ENCODE measurements at regions not wholly inside any gene's neighbourhood (a gene's known extent, or its start where the extent isn't known, plus 50 kb on each side); places are given as distances from the start of the nearest gene placed in this dataset.

DNA sequence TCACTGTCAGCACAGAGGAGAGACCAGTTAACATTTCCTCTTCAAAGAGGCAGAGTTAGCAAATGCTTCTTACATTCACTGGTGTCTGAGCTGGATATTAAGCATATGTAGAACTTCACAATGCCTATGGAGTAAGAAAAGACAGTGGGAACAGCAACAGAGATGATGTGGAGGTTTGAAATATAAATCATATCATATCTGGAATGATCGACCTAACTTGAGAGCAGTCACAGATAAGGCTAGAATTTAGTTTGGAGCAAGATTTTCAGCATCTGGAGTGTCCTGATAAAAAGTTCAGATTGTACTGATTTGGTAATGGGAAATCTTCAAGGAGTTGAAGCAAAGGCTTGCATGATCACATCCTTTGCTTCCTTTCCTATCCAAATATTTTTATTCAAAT lies 90.5 kb upstream of the ANKRD50 start:
- no CpG with 5 or more reads among the region's 1 CpG for WGBS, 2 donors (ENCODE audit: extremely low coverage in 2 of 2, insufficient read length in 2 of 2, insufficient replicate concordance in 1 of 2)
- Histone ChIP-seq H4K91ac (ENCODE audit: low read depth, low read length, poor library complexity) (no peak overlapping the region), H3K79me1 (ENCODE audit: low read depth, low read length) (no peaks in the 10 kb centered on the region), H3K4me3 (ENCODE audit: low read length in 2 of 2) (no peak overlapping the region), H3K27me3 (ENCODE audit: control insufficient read depth in 3 of 3, insufficient read depth in 3 of 3, low read depth in 1 of 3, low read length in 3 of 3) (no peaks in the 10 kb centered on the region), H2BK12ac (ENCODE audit: low read length) (no peak overlapping the region), H3K4ac (ENCODE audit: low read length) (no peak overlapping the region), H2AFZ (ENCODE audit: low read length) (peak overlapping the region; percentile 46), H3K23ac (ENCODE audit: low read depth, low read length, poor library complexity) (no peak overlapping the region), H3K9ac (ENCODE audit: low read depth, low read length, poor library complexity) (no peak overlapping the region), H4K8ac (ENCODE audit: low read depth, low read length) (no peak overlapping the region), H2BK15ac (ENCODE audit: low read length) (no peak overlapping the region), H3K4me1 (ENCODE audit: control insufficient read depth in 2 of 2, insufficient read depth in 1 of 2, low read depth in 1 of 2, low read length in 2 of 2) (no peaks in the 10 kb centered on the region), H2AK5ac (ENCODE audit: low read depth, low read length) (no peak overlapping the region), H2BK5ac (ENCODE audit: low read length) (no peak overlapping the region), H3K27ac (replicated peaks; ENCODE audit: low read length) (no peak overlapping the region), H3K36me3 (replicated peaks in 1 of 2; ENCODE audit: control insufficient read depth in 2 of 2, insufficient read depth in 2 of 2, low read length in 2 of 2) (no peaks in the 10 kb centered on the region), H2BK120ac (ENCODE audit: low read depth, low read length) (no peak overlapping the region), H3K14ac (ENCODE audit: low read length) (no peak overlapping the region), H3K9me3 (replicated peaks in 1 of 2; ENCODE audit: control insufficient read depth in 2 of 2, insufficient read depth in 1 of 2, low read depth in 1 of 2, low read length in 2 of 2) (no peaks in the 10 kb centered on the region), H3K18ac (ENCODE audit: low read length) (no peak overlapping the region), H3K4me2 (ENCODE audit: insufficient read depth, low read length, poor library complexity, severe bottlenecking) (no peak overlapping the region)
- no peak for DNase-seq (ENCODE audit: low spot score)

DNA sequence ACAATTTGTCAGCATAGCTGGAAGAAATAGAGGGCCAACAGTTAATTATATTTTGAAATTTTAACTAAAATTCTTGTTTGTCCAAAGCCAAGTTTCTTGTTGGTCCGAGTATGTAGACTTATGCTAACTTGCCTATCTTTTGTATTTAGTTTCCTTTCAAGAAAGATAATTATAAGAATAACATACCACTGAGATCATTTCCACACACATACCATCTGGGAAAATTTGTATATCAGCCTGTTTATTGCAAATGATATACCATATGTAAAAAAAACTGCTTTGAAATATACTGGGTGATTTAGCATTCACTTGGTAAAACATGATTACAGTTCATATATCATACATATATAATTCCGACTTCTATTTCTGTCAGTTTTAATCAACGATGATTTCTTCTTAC lies 84.7 kb upstream of the ANKRD50 start:
- no peak overlapping the region for H2BK12ac ChIP-seq (ENCODE audit: low read length)
- WGBS, 2 donors (ENCODE audit: extremely low coverage in 2 of 2, insufficient read length in 2 of 2, insufficient replicate concordance in 1 of 2) = no CpG with 5 or more reads among the region's 3 CpGs
- H2BK5ac ChIP-seq (ENCODE audit: low read length) = no peak overlapping the region
- H3K9ac ChIP-seq (ENCODE audit: low read depth, low read length, poor library complexity) = no peak overlapping the region
- H3K23ac ChIP-seq (ENCODE audit: low read depth, low read length, poor library complexity) = no peak overlapping the region
- DNase-seq (ENCODE audit: low spot score) = no peak
- H2BK15ac ChIP-seq (ENCODE audit: low read length) = no peak overlapping the region
- no peaks in the 10 kb centered on the region for H3K9me3 ChIP-seq (replicated peaks in 1 of 2; ENCODE audit: control insufficient read depth in 2 of 2, insufficient read depth in 1 of 2, low read depth in 1 of 2, low read length in 2 of 2)
- no peak overlapping the region for H2AK5ac ChIP-seq (ENCODE audit: low read depth, low read length)
- H2BK120ac ChIP-seq (ENCODE audit: low read depth, low read length) = no peak overlapping the region
- no peak overlapping the region for H3K4ac ChIP-seq (ENCODE audit: low read length)
- no peak overlapping the region for H3K4me2 ChIP-seq (ENCODE audit: insufficient read depth, low read length, poor library complexity, severe bottlenecking)
- H4K8ac ChIP-seq (ENCODE audit: low read depth, low read length) = no peak overlapping the region
- H3K4me1 ChIP-seq (ENCODE audit: control insufficient read depth in 2 of 2, insufficient read depth in 1 of 2, low read depth in 1 of 2, low read length in 2 of 2) = no peaks in the 10 kb centered on the region
- no peaks in the 10 kb centered on the region for H3K36me3 ChIP-seq (replicated peaks in 1 of 2; ENCODE audit: control insufficient read depth in 2 of 2, insufficient read depth in 2 of 2, low read length in 2 of 2)
- no peak overlapping the region for H3K4me3 ChIP-seq (ENCODE audit: low read length in 2 of 2)
- no peaks in the 10 kb centered on the region for H3K27me3 ChIP-seq (ENCODE audit: control insufficient read depth in 3 of 3, insufficient read depth in 3 of 3, low read depth in 1 of 3, low read length in 3 of 3)
- no peak overlapping the region for H2AFZ ChIP-seq (ENCODE audit: low read length)
- H4K91ac ChIP-seq (ENCODE audit: low read depth, low read length, poor library complexity) = no peak overlapping the region
- no peak overlapping the region for H3K18ac ChIP-seq (ENCODE audit: low read length)
- H3K14ac ChIP-seq (ENCODE audit: low read length) = no peak overlapping the region
- H3K27ac ChIP-seq (replicated peaks; ENCODE audit: low read length) = no peak overlapping the region
- no peaks in the 10 kb centered on the region for H3K79me1 ChIP-seq (ENCODE audit: low read depth, low read length)

DNA sequence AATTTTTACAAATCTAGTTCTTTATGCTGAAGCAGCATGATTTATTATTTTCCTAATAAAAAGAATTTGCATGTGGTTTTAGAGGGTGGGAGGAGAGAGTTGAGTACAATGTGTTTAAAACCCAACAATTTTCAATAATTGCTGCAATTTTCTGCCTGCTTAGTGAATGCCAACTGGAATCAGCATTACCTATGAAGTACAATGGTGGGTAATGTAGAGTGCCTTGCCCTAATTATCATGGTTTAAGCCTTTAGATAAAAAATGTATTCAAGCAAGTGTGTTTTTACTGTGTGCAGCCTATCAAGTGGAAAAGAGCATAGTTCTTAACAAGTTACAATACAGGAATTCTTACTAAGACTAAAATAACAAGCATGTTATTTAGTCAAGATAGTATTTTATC lies 77.9 kb upstream of the ANKRD50 start:
- DNase-seq (ENCODE audit: low spot score) = no peak
- Histone ChIP-seq H2AFZ (ENCODE audit: low read length) (no peak overlapping the region), H3K27ac (replicated peaks; ENCODE audit: low read length) (no peak overlapping the region), H2BK5ac (ENCODE audit: low read length) (no peak overlapping the region), H3K14ac (ENCODE audit: low read length) (no peak overlapping the region), H4K91ac (ENCODE audit: low read depth, low read length, poor library complexity) (no peak overlapping the region), H2BK15ac (ENCODE audit: low read length) (no peak overlapping the region), H3K4me3 (ENCODE audit: low read length in 2 of 2) (no peak overlapping the region), H2AK5ac (ENCODE audit: low read depth, low read length) (no peak overlapping the region), H3K4me1 (ENCODE audit: control insufficient read depth in 2 of 2, insufficient read depth in 1 of 2, low read depth in 1 of 2, low read length in 2 of 2) (no peaks in the 10 kb centered on the region), H2BK12ac (ENCODE audit: low read length) (no peak overlapping the region), H2BK120ac (ENCODE audit: low read depth, low read length) (no peak overlapping the region), H3K9me3 (replicated peaks in 1 of 2; ENCODE audit: control insufficient read depth in 2 of 2, insufficient read depth in 1 of 2, low read depth in 1 of 2, low read length in 2 of 2) (no peaks in the 10 kb centered on the region), H3K23ac (ENCODE audit: low read depth, low read length, poor library complexity) (no peak overlapping the region), H4K8ac (ENCODE audit: low read depth, low read length) (no peak overlapping the region), H3K27me3 (ENCODE audit: control insufficient read depth in 3 of 3, insufficient read depth in 3 of 3, low read depth in 1 of 3, low read length in 3 of 3) (no peaks in the 10 kb centered on the region), H3K4me2 (ENCODE audit: insufficient read depth, low read length, poor library complexity, severe bottlenecking) (no peak overlapping the region), H3K18ac (ENCODE audit: low read length) (no peak overlapping the region), H3K4ac (ENCODE audit: low read length) (no peak overlapping the region), H3K79me1 (ENCODE audit: low read depth, low read length) (no peaks in the 10 kb centered on the region), H3K36me3 (replicated peaks in 1 of 2; ENCODE audit: control insufficient read depth in 2 of 2, insufficient read depth in 2 of 2, low read length in 2 of 2) (no peaks in the 10 kb centered on the region), H3K9ac (ENCODE audit: low read depth, low read length, poor library complexity) (no peak overlapping the region)

- Histone ChIP-seq H3K79me1 (ENCODE audit: low read depth, low read length) (no peaks in the 10 kb centered on the region), H4K91ac (ENCODE audit: low read depth, low read length, poor library complexity) (no peak overlapping the region), H3K4me1 (ENCODE audit: control insufficient read depth in 2 of 2, insufficient read depth in 1 of 2, low read depth in 1 of 2, low read length in 2 of 2) (no peaks in the 10 kb centered on the region), H3K18ac (ENCODE audit: low read length) (no peak overlapping the region), H3K4me3 (ENCODE audit: low read length in 2 of 2) (no peak overlapping the region), H2AFZ (ENCODE audit: low read length) (no peak overlapping the region), H3K36me3 (replicated peaks in 1 of 2; ENCODE audit: control insufficient read depth in 2 of 2, insufficient read depth in 2 of 2, low read length in 2 of 2) (no peaks in the 10 kb centered on the region), H2BK120ac (ENCODE audit: low read depth, low read length) (no peak overlapping the region), H3K27ac (replicated peaks; ENCODE audit: low read length) (no peak overlapping the region), H3K4ac (ENCODE audit: low read length) (no peak overlapping the region), H2AK5ac (ENCODE audit: low read depth, low read length) (no peak overlapping the region), H3K4me2 (ENCODE audit: insufficient read depth, low read length, poor library complexity, severe bottlenecking) (no peak overlapping the region), H3K14ac (ENCODE audit: low read length) (no peak overlapping the region), H2BK15ac (ENCODE audit: low read length) (no peak overlapping the region), H2BK12ac (ENCODE audit: low read length) (no peak overlapping the region), H4K8ac (ENCODE audit: low read depth, low read length) (no peak overlapping the region), H3K23ac (ENCODE audit: low read depth, low read length, poor library complexity) (no peak overlapping the region), H3K27me3 (ENCODE audit: control insufficient read depth in 3 of 3, insufficient read depth in 3 of 3, low read depth in 1 of 3, low read length in 3 of 3) (no peaks in the 10 kb centered on the region), H2BK5ac (ENCODE audit: low read length) (no peak overlapping the region), H3K9ac (ENCODE audit: low read depth, low read length, poor library complexity) (no peak overlapping the region), H3K9me3 (replicated peaks in 1 of 2; ENCODE audit: control insufficient read depth in 2 of 2, insufficient read depth in 1 of 2, low read depth in 1 of 2, low read length in 2 of 2) (no peaks in the 10 kb centered on the region)
- WGBS, 2 donors (ENCODE audit: extremely low coverage in 2 of 2, insufficient read length in 2 of 2, insufficient replicate concordance in 1 of 2) = no CpG with 5 or more reads among the region's 2 CpGs
- no peak for DNase-seq (ENCODE audit: low spot score)
These were observed 74.1 kb upstream of the ANKRD50 start for GRCh38 chr4:124786634-124787033.
